H1 (cell line): ENCODE measurements at regions not wholly inside any gene's neighbourhood (a gene's known extent, or its start where the extent isn't known, plus 50 kb on each side); places are given as distances from the start of the nearest gene placed in this dataset.

ENCODE experiments used
- ATF2 ChIP-seq: IDR thresholded peaks from 2 replicates; pipeline ENCODE4 v1.6.1; 2012; ENCODE audit warnings: low read length, inconsistent platforms
- CREB1 ChIP-seq: IDR thresholded peaks from 2 replicates; pipeline ENCODE4 v1.6.1; 2012; ENCODE audit warnings: inconsistent platforms
- CTCF ChIP-seq, 3 experiments: IDR thresholded peaks; 1 replicate in 2 of 3; 2 replicates in 1 of 3; pipeline versions ENCODE4 v1.5.1 to v1.6.1; 2011; ENCODE audit warnings: low read length in 3 of 3, mild to moderate bottlenecking in 3 of 3, inconsistent platforms in 2 of 3, low read depth in 1 of 3, moderate library complexity in 1 of 3; ENCODE audit not compliant: insufficient read depth in 1 of 3; ENCODE audit errors: control extremely low read depth in 1 of 3
- EP300 ChIP-seq, 2 experiments: IDR thresholded peaks; 1 replicate in 1 of 2; 2 replicates in 1 of 2; pipeline ENCODE4 v1.6.1; 2011 to 2012; ENCODE audit warnings: low read depth in 2 of 2, low read length in 2 of 2, mild to moderate bottlenecking in 2 of 2, borderline replicate concordance in 1 of 2, inconsistent platforms in 1 of 2, moderate library complexity in 1 of 2
- JUN ChIP-seq: IDR thresholded peaks from 2 replicates; pipeline ENCODE4 v1.6.1; 2011; ENCODE audit warnings: low read depth, mild to moderate bottlenecking, improper control_type of control experiment, low read length
- POLR2AphosphoS5 ChIP-seq: IDR thresholded peaks from 2 replicates; pipeline ENCODE4 v1.6.1; 2011; ENCODE audit warnings: low read depth, low read length
- SIN3A ChIP-seq, 2 experiments: IDR thresholded peaks in 1 of 2; conservative IDR thresholded peaks in 1 of 2; 2 replicates each; pipeline ENCODE4 v1.6.1; 2011 to 2012; ENCODE audit warnings: low read length in 2 of 2, improper control_type of control experiment in 1 of 2, low read depth in 1 of 2, mild to moderate bottlenecking in 1 of 2

DNA sequence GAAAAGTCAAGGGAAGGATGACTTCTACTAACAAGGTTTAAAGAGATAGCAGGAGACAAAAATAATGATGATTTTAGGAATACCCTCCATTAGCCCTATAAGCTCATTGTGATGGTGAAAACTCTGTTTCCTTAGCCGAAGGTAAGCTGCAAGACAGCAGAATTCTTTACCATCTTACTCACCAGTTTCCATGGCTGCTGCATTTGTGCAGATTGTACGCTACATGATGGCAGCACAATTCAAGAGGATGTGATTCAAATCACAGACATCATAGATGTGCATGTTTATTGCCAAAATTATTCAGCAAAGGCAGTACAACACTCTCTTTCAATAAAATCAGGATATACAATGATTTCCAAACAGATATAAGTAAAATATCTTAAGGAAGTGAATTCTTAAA, 175.6 kb downstream of the SPATA31D1 start:
- no peak for TF ChIP-seq CREB1
- no peak for TF ChIP-seq CTCF (IDR thresholded peaks at IDR 0.05; ENCODE audit: control extremely low read depth in 1 of 3, insufficient read depth in 1 of 3, low read depth in 1 of 3, low read length in 3 of 3)
- TF ChIP-seq ATF2: no peak
- no peak for TF ChIP-seq EP300 (IDR thresholded peaks at IDR 0.05; ENCODE audit: borderline replicate concordance in 1 of 2, low read depth in 2 of 2, low read length in 2 of 2)
- no peak for TF ChIP-seq POLR2AphosphoS5
- no peak for TF ChIP-seq JUN
- no peak for TF ChIP-seq SIN3A (conservative IDR thresholded peaks at IDR 0.05 in 1 of 2, IDR thresholded peaks at IDR 0.05 in 1 of 2; ENCODE audit: low read depth in 1 of 2, low read length in 2 of 2)
